ENCODE measurements at regions not wholly inside any gene's neighbourhood (a gene's known extent, or its start where the extent isn't known, plus 50 kb on each side); places are given as distances from the start of the nearest gene placed in this dataset.
"Not testable (repeated sequence)": the region's sequence is repeated elsewhere in the genome, so short reads cannot be mapped to it uniquely, and the experiment has no call there.

- no peak for DNase-seq (ENCODE audit: low read depth, low spot score)
Measured at GRCh38 chr6:147441751-147442150, 66.7 kb upstream of the SAMD5 start.

GRCh38 chr6:147447835-147448611 is 60.5 kb upstream of the SAMD5 start:
- peak; percentile 96 for DNase-seq (ENCODE audit: low read depth, low spot score)

- no peak for DNase-seq (ENCODE audit: low read depth, low spot score)
Measured at GRCh38 chr6:147448775-147449174, 59.7 kb upstream of the SAMD5 start.

GRCh38 chr6:147449405-147450161 is 58.9 kb upstream of the SAMD5 start:
- peak; percentile 49 for DNase-seq (ENCODE audit: low read depth, low spot score)

- no peak for DNase-seq (ENCODE audit: low read depth, low spot score)
Measured at GRCh38 chr6:147453361-147453760, 55.1 kb upstream of the SAMD5 start.

- not testable (repeated sequence) for DNase-seq (ENCODE audit: low read depth, low spot score)
Measured at GRCh38 chr6:147454862-147455261, 53.6 kb upstream of the SAMD5 start.

Data from ELF-1 (cell line).